HG03469 (cell line): ENCODE measurements at regions not wholly inside any gene's neighbourhood (a gene's known extent, or its start where the extent isn't known, plus 50 kb on each side); places are given as distances from the start of the nearest gene placed in this dataset.

ENCODE experiments used
- ATAC-seq: cut with Tn5 transposase; IDR thresholded peaks from one replicate; pipeline ENCODE4 v1.9.1; 2021; ENCODE audit warnings: mild to moderate bottlenecking, moderate library complexity, moderate number of reproducible peaks; ENCODE audit not compliant: unreplicated experiment

- no peak for ATAC-seq
Measured at GRCh38 chr11:97109078-97109477, 719.3 kb downstream of the JRKL start.

GRCh38 chr11:97110376-97110775 lies 720.6 kb downstream of the JRKL start:
- ATAC-seq, result no peak

- ATAC-seq, result no peak
Measured at GRCh38 chr11:97111559-97111958, 721.7 kb downstream of the JRKL start.

- ATAC-seq, result no peak
Measured at GRCh38 chr11:97118614-97119200, 728.9 kb downstream of the JRKL start.

GRCh38 chr11:97123237-97123636 lies 733.4 kb downstream of the JRKL start:
- no peak for ATAC-seq

- no peak for ATAC-seq
Measured at GRCh38 chr11:97136067-97136466, 746.3 kb downstream of the JRKL start.

- ATAC-seq, result no peak
Measured at GRCh38 chr11:97140885-97141494, 751.2 kb downstream of the JRKL start.

- no peak for ATAC-seq
Measured at GRCh38 chr11:97143463-97143862, 753.6 kb downstream of the JRKL start.

GRCh38 chr11:97149741-97150140 lies 759.9 kb downstream of the JRKL start:
- no peak for ATAC-seq

GRCh38 chr11:97157221-97157740 lies 767.5 kb downstream of the JRKL start:
- no peak for ATAC-seq

GRCh38 chr11:97158243-97158642 lies 768.4 kb downstream of the JRKL start:
- ATAC-seq, result no peak

- no peak for ATAC-seq
Measured at GRCh38 chr11:97163631-97164191, 773.9 kb downstream of the JRKL start.

GRCh38 chr11:97201743-97202612 lies 812.2 kb downstream of the JRKL start:
- no peak for ATAC-seq

- no peak for ATAC-seq
Measured at GRCh38 chr11:97202613-97203292, 812.9 kb downstream of the JRKL start.

GRCh38 chr11:97218011-97218410 lies 828.2 kb downstream of the JRKL start:
- ATAC-seq, result no peak

- no peak for ATAC-seq
Measured at GRCh38 chr11:97223647-97224046, 833.8 kb downstream of the JRKL start.

GRCh38 chr11:97224396-97224795 lies 834.6 kb downstream of the JRKL start:
- no peak for ATAC-seq

GRCh38 chr11:97225794-97226193 lies 836.0 kb downstream of the JRKL start:
- ATAC-seq, result no peak

GRCh38 chr11:97229936-97230335 lies 840.1 kb downstream of the JRKL start:
- no peak for ATAC-seq

- ATAC-seq, result no peak
Measured at GRCh38 chr11:97231231-97231630, 841.4 kb downstream of the JRKL start.

- no peak for ATAC-seq
Measured at GRCh38 chr11:97234016-97234415, 844.2 kb downstream of the JRKL start.
